Endothelial cell (in vitro differentiated cells): ENCODE measurements at regions not wholly inside any gene's neighbourhood (a gene's known extent, or its start where the extent isn't known, plus 50 kb on each side); places are given as distances from the start of the nearest gene placed in this dataset.

ENCODE experiments used
- DNase-seq: peaks from one replicate; pipeline ENCODE4 v3.0.0; 2021; ENCODE audit warnings: low spot score
- H3K27ac Mint-ChIP-seq: one replicate; pipeline ENCODE4 v1.8.0; 2021; ENCODE audit warnings: mixed read lengths, inconsistent platforms; ENCODE audit not compliant: unreplicated experiment
- H3K27me3 Mint-ChIP-seq: one replicate; pipeline ENCODE4 v1.8.0; 2021; ENCODE audit warnings: mild to moderate bottlenecking, moderate library complexity, mixed read lengths, inconsistent platforms; ENCODE audit not compliant: unreplicated experiment
- H3K36me3 Mint-ChIP-seq: one replicate; pipeline ENCODE4 v1.8.0; 2021; ENCODE audit warnings: mild to moderate bottlenecking, low read depth, mixed read lengths, inconsistent platforms; ENCODE audit not compliant: unreplicated experiment
- H3K4me1 Mint-ChIP-seq: one replicate; pipeline ENCODE4 v1.8.0; 2021; ENCODE audit warnings: mild to moderate bottlenecking, mixed read lengths, inconsistent platforms; ENCODE audit not compliant: unreplicated experiment
- H3K4me3 Mint-ChIP-seq: one replicate; pipeline ENCODE4 v1.8.0; 2021; ENCODE audit warnings: mild to moderate bottlenecking, mixed read lengths, inconsistent platforms; ENCODE audit not compliant: unreplicated experiment
- H3K9me3 Mint-ChIP-seq: one replicate; pipeline ENCODE4 v1.8.0; 2021; ENCODE audit warnings: mixed read lengths, inconsistent platforms; ENCODE audit not compliant: unreplicated experiment
- CTCF ChIP-seq: fragments of 200-600 bp; sonication (generic); IDR thresholded peaks from one replicate; pipeline ENCODE4 v1.5.0; 2021; ENCODE audit warnings: antibody characterized with exemption; ENCODE audit not compliant: unreplicated experiment

- Mint-ChIP-seq H3K4me1 (no peaks in the 10 kb centered on the region), H3K36me3 (no peaks in the 10 kb centered on the region), H3K27me3 (no peaks in the 10 kb centered on the region), H3K9me3 (no peaks in the 10 kb centered on the region), H3K4me3 (no peak overlapping the region), H3K27ac (no peak overlapping the region)
- no peak for TF ChIP-seq CTCF
- DNase-seq = no peak
These were observed 95.9 kb upstream of the UNC13C start for GRCh38 chr15:53882311-53882710.

GRCh38 chr15:53880357-53880756 is 97.9 kb upstream of the UNC13C start:
- Mint-ChIP-seq H3K27me3 (no peaks in the 10 kb centered on the region), H3K4me1 (no peaks in the 10 kb centered on the region), H3K27ac (no peak overlapping the region), H3K9me3 (no peaks in the 10 kb centered on the region), H3K4me3 (no peak overlapping the region), H3K36me3 (no peaks in the 10 kb centered on the region)
- no peak for TF ChIP-seq CTCF
- no peak for DNase-seq

GRCh38 chr15:53875711-53876110 is 102.5 kb upstream of the UNC13C start:
- Mint-ChIP-seq H3K36me3 (no peaks in the 10 kb centered on the region), H3K27ac (no peak overlapping the region), H3K27me3 (no peaks in the 10 kb centered on the region), H3K4me3 (no peak overlapping the region), H3K4me1 (no peaks in the 10 kb centered on the region), H3K9me3 (no peaks in the 10 kb centered on the region)
- DNase-seq = no peak
- no peak for TF ChIP-seq CTCF

- no peak overlapping the region for H3K27ac Mint-ChIP-seq
- no peak for TF ChIP-seq CTCF
- no peaks in the 10 kb centered on the region for H3K27me3 Mint-ChIP-seq
- no peaks in the 10 kb centered on the region for H3K9me3 Mint-ChIP-seq
- H3K4me3 Mint-ChIP-seq = no peak overlapping the region
- no peak for DNase-seq
- no peaks in the 10 kb centered on the region for H3K36me3 Mint-ChIP-seq
- H3K4me1 Mint-ChIP-seq = no peaks in the 10 kb centered on the region
These were observed 103.1 kb upstream of the UNC13C start for GRCh38 chr15:53875139-53875538.

GRCh38 chr15:53872410-53872809 is 105.8 kb upstream of the UNC13C start:
- Mint-ChIP-seq H3K9me3 (no peaks in the 10 kb centered on the region), H3K36me3 (no peaks in the 10 kb centered on the region), H3K27ac (no peak overlapping the region), H3K4me1 (no peaks in the 10 kb centered on the region), H3K27me3 (no peaks in the 10 kb centered on the region), H3K4me3 (no peak overlapping the region)
- no peak for DNase-seq
- TF ChIP-seq CTCF = no peak
